Activated T-helper 1 cell treated with anti-CD3 and anti-CD28 coated beads, Interleukin-2, amount 50 U/mL, for 16 hours (primary cell): ENCODE measurements at regions not wholly inside any gene's neighbourhood (a gene's known extent, or its start where the extent isn't known, plus 50 kb on each side); places are given as distances from the start of the nearest gene placed in this dataset.

Experiments used
- DNase-seq, 2 donors: peaks; one replicate each; pipeline ENCODE4 v3.0.0-alpha.2; 2020; ENCODE audit warnings: low read depth in 1 of 2, low spot score in 1 of 2

DNA sequence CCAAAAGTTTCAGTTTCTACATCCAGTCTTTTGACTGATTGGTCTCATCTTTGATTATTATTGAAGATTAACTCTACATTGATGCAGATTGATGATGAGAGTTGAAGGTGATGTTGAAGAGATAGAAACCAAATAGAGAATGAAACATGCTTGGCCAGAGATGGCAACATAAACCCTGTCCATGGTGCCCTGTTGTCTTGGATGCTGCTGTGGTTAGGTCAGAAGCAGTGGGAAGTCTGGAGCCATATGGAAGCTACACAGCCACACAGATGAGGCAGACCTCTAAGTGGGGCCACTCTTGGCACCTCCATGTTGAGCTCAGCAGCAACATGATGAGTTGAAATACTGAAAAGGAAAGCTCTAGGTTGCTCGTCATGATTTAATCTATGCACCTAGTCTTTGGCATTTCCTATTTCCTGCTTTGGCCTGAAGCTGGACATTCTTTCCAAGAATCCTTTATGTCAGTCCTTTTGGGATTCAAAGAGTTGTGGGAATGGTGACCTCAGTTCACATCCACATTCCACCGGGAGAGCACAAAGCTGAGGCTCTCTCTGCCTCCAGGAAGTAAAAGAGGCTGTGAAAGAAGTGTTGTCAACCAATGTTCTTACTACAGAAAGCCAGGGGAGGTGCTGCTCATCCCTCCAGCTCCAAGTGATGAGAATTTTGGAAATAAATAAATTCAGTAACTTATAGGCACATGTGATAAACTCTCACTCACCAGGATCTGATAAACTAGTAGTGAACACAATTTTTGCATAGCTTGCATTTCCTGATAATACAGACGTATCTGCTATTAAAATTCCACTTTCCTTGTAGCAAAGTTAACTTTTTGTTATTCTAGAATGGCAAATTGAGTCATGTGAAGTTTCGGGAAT, 127.7 kb upstream of the MAF start:
- no peak for DNase-seq

DNA sequence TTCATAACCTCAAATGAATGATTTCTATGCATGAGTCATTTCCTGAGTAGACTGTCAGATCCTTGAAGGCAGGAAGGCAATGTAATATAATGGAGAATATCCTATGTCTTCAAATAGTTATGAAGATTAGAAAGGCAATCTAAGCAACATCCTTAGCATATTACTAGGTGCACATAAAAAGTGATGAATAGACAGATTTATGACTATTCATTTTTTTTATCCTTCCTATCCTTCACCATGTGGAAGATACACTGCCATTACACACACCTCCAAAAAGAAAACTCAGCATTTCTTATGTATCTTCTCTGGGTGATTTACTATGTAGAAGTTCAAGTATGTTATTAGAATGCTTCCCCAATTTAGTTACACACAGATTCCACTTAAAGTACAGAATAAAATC, 126.4 kb upstream of the MAF start:
- no peak for DNase-seq

- no peak for DNase-seq
Observed at GRCh38 chr16:79725051-79725450, 124.5 kb upstream of the MAF start.

DNA sequence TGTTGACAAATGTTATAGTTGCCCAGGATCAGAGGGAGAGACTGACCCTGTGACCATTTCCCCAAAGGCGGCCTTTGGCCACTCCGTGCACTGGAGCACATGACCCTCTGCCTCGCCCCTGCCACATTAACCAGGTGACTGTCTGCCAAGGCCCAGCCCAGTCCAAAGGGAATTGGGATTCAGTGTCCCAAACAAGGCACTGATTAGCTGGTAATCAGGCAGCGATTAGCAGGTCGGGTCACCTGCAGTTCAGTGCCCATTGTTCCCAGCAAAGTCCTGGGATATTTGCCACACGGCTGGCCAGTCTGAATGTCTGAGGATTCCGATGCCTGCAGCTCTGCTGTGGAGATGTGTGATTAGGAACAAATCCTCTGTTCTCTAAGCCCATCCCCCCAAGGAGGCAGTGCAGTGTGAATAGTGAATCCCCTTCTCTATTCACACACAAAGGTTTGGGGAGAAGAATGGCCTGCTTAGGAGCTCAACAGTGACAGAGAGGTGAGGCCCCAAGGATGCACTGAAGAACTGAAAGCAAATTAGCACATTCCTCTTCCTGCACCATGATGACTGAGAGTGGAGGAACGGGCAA, 123.1 kb upstream of the MAF start:
- no peak for DNase-seq

DNA sequence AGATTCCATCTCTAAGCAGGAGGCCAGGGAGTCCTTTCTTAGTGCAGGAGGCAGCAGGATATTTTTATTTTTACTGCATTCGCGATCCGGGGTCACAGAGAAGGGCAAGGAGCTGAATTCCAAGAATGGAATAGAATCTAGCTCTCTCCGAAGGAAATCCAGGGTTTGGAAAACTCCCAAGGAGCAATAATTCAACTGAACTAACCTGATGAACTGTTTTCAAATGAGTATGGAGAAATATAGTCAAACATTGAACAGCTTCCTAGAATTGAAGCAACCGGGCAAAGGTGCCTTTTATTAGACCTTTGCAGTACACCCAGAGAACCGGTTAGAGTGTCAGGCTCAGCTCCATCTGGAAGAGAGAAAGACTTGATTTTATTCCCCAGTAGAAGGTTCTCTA, 120.7 kb upstream of the MAF start:
- no peak for DNase-seq

DNA sequence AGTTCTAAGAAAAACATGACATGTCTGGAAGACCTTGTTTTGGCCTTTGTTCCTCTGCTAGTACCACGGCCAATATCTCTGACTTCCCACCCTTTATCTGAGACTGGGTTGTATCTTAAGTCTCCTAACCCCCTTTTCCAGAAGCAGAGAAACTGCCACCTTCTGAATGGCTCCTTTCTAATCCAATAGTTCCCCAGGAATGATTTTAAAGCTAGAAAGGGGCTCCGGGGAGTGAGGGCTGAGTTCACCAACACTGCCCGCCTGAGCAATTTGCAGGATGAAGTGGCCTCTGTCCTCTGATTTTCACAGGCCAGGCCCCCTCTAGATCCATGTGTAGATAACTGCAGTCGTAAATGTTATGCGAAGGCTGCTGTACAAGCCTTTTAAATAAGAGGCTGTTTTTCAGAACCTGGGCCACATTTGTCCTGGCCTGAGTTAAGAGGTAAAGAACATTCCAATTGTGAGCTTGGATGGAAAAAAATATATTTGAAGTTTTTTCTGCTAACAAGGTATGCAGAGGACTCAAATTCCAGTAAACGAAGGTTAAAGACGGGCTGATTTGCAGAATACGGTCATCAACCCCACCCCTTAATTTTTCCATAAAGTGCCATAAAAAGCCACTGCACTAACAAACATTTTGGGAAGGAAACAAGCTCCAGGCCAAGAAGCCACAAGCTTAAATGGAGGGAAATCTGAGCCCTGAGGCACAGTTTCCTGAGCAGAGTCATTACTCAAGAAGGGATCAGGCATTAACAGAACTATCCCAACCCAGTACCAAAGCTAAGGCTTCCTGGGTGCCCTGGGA, 117.0 kb upstream of the MAF start:
- DNase-seq = no peak

- no peak for DNase-seq
Observed at GRCh38 chr16:79716645-79717332, 116.3 kb upstream of the MAF start.

- no peak for DNase-seq
Observed at GRCh38 chr16:79715061-79715460, 114.5 kb upstream of the MAF start.

GRCh38 chr16:79714440-79714839, 113.9 kb upstream of the MAF start:
- DNase-seq = no peak

DNA sequence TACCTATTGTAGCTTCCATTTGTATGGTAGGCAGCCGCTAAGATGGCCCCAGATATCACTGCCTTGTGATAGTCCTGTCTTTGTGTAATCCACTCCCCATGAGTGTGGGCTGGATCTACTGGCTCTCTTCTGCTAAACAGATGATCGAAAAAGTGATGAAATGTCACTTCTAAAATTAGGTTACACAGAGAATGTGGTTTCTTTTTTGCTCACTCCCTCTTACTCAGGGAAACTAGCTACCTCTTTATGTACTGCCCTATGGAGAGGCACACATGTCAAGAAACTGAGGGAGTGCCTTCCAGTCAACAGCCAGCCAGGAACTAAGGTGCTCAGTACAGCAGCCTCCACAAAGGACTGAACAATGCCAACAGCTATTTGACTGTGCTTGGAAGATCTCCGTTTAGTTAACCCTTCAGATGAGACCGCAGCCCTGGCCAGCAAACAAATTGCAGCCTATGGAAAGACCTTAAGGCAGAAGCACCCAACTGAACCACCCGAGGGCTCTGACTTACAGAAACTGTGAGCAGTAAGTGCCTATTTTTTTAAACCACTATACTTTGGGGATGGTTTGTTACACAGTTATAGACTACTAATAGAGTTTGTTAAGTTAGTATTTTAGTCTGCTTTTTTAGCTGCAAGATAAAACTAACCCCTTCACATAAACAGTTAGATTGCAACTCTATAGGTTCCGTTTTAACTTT, 113.2 kb upstream of the MAF start:
- no peak for DNase-seq

DNA sequence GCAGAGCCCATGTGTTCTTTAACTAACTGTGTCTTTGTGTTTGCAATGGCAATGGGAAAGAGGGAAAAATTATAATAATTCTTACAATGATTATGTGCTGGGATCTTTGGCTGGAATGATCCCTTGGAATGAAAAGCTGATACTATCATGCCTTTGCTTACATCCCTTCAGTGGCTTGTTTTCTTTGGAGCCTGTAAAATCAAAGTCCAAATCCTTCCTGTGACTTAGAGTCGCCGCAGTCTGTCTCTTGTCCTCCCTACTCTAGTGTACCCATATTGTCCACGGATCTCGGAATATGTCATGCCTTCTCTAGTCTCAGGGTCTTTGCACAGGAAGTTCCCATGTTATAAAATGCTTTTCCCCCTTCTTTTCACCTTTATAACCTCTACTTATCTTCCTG, 111.7 kb upstream of the MAF start:
- DNase-seq = no peak

DNA sequence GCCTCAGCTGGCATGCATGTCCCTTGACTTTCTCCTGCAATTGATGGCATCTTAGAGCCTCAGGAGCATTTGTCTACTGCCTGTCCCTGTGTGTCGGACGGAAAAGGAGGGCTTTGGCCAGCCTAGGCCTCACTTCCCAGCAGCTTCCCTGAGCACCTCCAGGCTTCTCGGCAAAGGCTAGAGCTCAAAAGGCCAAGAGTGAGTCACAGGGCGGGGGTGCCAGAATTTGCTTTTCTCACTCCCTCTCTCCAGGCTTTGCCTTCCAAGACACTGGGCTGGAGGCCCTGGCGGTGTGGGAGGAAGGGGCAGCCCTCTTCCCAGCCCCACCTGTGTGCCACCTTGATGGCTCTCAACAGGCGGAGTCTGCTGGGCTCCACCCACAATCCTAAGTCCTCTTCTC, 107.3 kb upstream of the MAF start:
- no peak for DNase-seq

DNA sequence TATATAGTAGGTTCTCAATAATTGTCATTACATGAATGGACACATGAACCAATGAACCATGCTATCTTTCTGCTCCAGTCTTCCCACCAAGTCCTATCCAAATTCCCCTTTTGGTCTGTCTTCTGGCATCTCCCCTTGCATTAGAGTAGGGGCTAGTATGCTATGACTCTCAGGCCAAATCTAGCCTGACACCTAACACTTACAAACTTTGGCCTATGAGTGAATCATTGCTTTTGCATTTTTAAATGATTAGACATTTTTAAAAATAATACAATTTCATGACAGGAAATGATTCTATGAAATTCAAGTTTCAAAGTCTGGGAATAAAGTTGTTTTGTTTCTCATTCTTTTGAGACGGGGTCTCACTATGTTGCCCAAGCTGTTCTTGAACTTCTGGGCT, 102.5 kb upstream of the MAF start:
- DNase-seq = no peak

DNA sequence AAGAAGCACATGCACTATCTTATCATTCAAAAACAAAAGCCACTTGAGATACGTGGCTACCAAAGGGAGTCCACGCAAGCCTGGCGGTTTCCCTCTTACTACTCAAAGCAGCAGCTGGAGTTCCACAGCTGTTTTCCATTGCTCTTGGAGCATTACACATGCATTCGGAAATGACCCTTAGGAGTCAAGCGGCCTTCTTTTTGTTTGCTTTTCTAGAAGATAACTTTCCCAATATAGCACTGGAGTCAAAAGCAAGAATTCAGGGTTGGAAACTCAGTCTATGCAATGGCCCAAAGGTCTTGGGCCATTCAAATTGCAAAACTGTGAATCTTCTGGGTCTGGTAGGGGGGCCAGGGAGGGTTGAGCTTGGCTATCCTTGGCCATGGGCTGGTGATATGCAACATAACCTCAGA, 97.8 kb upstream of the MAF start:
- no peak for DNase-seq

- DNase-seq = no peak
Observed at GRCh38 chr16:79697562-79698112, 97.1 kb upstream of the MAF start.

GRCh38 chr16:79691007-79691406, 90.5 kb upstream of the MAF start:
- no peak for DNase-seq

DNA sequence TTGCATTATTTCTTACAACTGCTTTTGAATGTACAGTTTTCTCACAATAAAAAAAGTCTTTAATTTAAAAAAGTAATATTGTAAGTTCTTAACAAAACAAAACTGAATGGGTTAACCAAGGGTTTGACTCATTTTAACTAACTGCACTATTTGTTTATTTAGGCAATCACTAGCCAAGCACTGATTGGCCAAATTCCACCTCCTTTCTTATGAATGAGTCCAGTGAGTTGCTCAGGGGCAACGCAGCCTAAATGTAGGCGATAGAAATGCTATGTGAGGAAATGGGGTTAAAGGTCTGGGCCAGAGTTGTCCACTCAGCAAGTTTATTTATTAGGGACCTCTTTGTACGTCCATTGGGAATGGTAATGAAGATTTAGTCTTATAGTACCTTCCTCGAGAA, 89.6 kb upstream of the MAF start:
- DNase-seq = no peak

- no peak for DNase-seq
Observed at GRCh38 chr16:79687249-79688130, 87.0 kb upstream of the MAF start.

DNA sequence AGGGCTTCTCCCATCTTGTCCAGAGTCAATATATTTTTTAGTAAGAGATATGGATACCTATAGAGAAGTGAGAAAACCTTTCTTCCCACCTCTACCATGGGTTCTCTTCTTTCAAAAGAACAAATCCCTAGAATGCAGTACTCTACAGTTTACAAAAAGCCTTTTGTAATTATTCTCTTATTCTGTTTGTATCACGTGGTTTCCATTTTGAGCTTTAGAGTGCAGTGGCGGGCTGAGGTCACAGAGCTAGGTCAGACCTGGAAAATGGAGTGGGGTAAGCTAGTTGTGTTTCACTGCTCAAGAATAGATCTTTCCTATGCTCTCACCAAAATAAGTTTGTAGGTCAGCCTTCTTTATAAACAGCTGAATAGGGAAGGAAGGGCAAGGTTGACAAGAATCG, 85.3 kb upstream of the MAF start:
- DNase-seq = no peak

DNA sequence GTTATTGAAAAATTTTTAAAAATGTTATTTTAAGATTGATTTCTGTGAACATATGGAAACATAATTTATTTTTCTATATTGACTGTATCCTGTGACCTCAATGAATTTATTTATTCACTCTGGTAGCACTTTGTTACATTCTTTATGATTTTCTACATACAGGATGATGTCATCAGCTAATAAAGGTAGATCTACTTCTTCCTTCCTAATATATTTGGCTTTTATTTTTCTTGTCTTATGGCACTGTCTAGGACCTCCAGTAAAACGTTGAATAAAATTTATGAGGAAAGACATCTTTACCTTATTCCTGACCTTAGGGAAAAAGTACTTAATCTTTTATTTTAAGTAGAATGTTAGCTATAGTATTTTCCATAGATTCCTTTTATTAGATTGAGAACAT, 78.8 kb upstream of the MAF start:
- DNase-seq = no peak
